ENCODE measurements at regions not wholly inside any gene's neighbourhood (a gene's known extent, or its start where the extent isn't known, plus 50 kb on each side); places are given as distances from the start of the nearest gene placed in this dataset.

GRCh38 chr2:15858466-15858865 lies 81.9 kb upstream of the MYCN start:
- TF ChIP-seq CTCF (IDR thresholded peaks at IDR 0.05; ENCODE audit: low read depth, low read length) (no peak), EZH2phosphoT487 (IDR thresholded peaks at IDR 0.05; ENCODE audit: low read depth) (no peak)

Data from OCI-LY3 (cell line).